B cell (primary cell): ENCODE measurements at regions not wholly inside any gene's neighbourhood (a gene's known extent, or its start where the extent isn't known, plus 50 kb on each side); places are given as distances from the start of the nearest gene placed in this dataset.

Experiments used
- ATAC-seq: fragments of 200-7000 bp; cut with Tn5 transposase; one replicate; pipeline ENCODE4 v1.10.0; 2021; ENCODE audit warnings: low read depth, mild to moderate bottlenecking, moderate number of reproducible peaks, moderate library complexity
- CTCF ChIA-PET: fragments of 350-600 bp; sonication (Branson Sonifier 250); formaldehyde crosslinking; loops from one replicate; lab custom pipeline; 2021; ENCODE audit warnings: antibody characterized with exemption, inconsistent platforms; lab: Charles Lee
- POLR2A ChIA-PET: fragments of 350-600 bp; sonication (Branson Sonifier 250); formaldehyde crosslinking; loops from one replicate; lab custom pipeline; 2021; ENCODE audit warnings: antibody characterized with exemption; lab: Charles Lee
- DNase-seq: peaks from one replicate; pipeline ENCODE4 v3.0.0; 2013
- H2AFZ ChIP-seq: 2 replicates; pipeline ENCODE4 v1.6.1; 2012; ENCODE audit warnings: mild to moderate bottlenecking, low read depth, low read length; ENCODE audit not compliant: insufficient read depth, poor library complexity, severe bottlenecking
- H3K27ac ChIP-seq, 2 donors: 1 replicate in 1 of 2; 2 replicates in 1 of 2; pipeline ENCODE4 v1.5.1; 2012 to 2013; ENCODE audit warnings: low read length in 2 of 2, mild to moderate bottlenecking in 2 of 2, moderate library complexity in 1 of 2
- H3K27me3 ChIP-seq, 4 experiments: fragments of 200-600 bp in 1 of 4; sonication (generic) in 1 of 4; replicated peaks in 1 of 4; 1 replicate in 2 of 4; 2 replicates in 2 of 4; pipeline versions ENCODE4 v1.6.1 to v1.7.0; 2013 to 2016; ENCODE audit warnings: low read length in 3 of 4, mild to moderate bottlenecking in 2 of 4, mixed read lengths in 1 of 4, moderate library complexity in 1 of 4; ENCODE audit not compliant: insufficient read depth in 4 of 4, control insufficient read depth in 3 of 4; ENCODE audit errors: control extremely low read depth in 1 of 4
- H3K36me3 ChIP-seq, 2 experiments: replicated peaks in 1 of 2; 1 replicate in 1 of 2; 2 replicates in 1 of 2; pipeline versions ENCODE4 v1.6.1 to v1.7.1; 2013; ENCODE audit warnings: low read length in 1 of 2; ENCODE audit not compliant: insufficient read depth in 2 of 2, control insufficient read depth in 1 of 2; ENCODE audit errors: control extremely low read depth in 1 of 2, extremely low read depth in 1 of 2
- H3K4me1 ChIP-seq, 2 donors: fragments of 200-600 bp in 1 of 2; sonication (generic) in 1 of 2; 1 replicate in 1 of 2; 2 replicates in 1 of 2; pipeline versions ENCODE4 v1.5.1 to v1.6.1; 2013 to 2017; ENCODE audit warnings: low read length in 2 of 2; ENCODE audit not compliant: control insufficient read depth in 2 of 2, insufficient read depth in 2 of 2
- H3K4me2 ChIP-seq: replicated peaks from 2 replicates; pipeline ENCODE3; 2012; ENCODE audit warnings: mild to moderate bottlenecking, low read depth, low read length; ENCODE audit not compliant: poor library complexity, severe bottlenecking
- H3K4me3 ChIP-seq, 5 experiments: fragments of 200-600 bp in 1 of 5; sonication (generic) in 1 of 5; 1 replicate in 3 of 5; 2 replicates in 2 of 5; pipeline versions ENCODE4 v1.5.1 to v1.7.0; 2011 to 2016; ENCODE audit warnings: low read length in 4 of 5, mild to moderate bottlenecking in 4 of 5, low read depth in 2 of 5, control low read depth in 1 of 5, moderate library complexity in 1 of 5; ENCODE audit not compliant: insufficient read depth in 1 of 5; ENCODE audit errors: control extremely low read depth in 1 of 5, extremely low read depth in 1 of 5
- H3K79me2 ChIP-seq: fragments of 200-600 bp; sonication (generic); one replicate; pipeline ENCODE4 v1.6.0; 2016; ENCODE audit warnings: low read length; ENCODE audit not compliant: control insufficient read depth, insufficient read depth
- H3K9ac ChIP-seq: fragments of 200-600 bp; sonication (generic); 2 replicates; pipeline ENCODE4 v1.6.1; 2017; ENCODE audit warnings: mild to moderate bottlenecking, low read length, moderate library complexity
- H3K9me3 ChIP-seq, 3 donors: one replicate each; pipeline versions ENCODE4 v1.6.1 to v1.7.1; 2013; ENCODE audit warnings: low read length in 2 of 3; ENCODE audit not compliant: control insufficient read depth in 2 of 3, insufficient read depth in 1 of 3; ENCODE audit errors: control extremely low read depth in 1 of 3
- H4K20me1 ChIP-seq: 2 replicates; pipeline ENCODE4 v1.6.0; 2012; ENCODE audit warnings: mild to moderate bottlenecking, low read length; ENCODE audit not compliant: insufficient read depth, control insufficient read depth, poor library complexity, severe bottlenecking
- H3K27ac Mint-ChIP-seq: one replicate; pipeline ENCODE4 v1.8.0; 2021; ENCODE audit warnings: mixed read lengths
- H3K27me3 Mint-ChIP-seq: one replicate; pipeline ENCODE4 v1.8.0; 2021; ENCODE audit warnings: mixed read lengths
- H3K4me1 Mint-ChIP-seq: one replicate; pipeline ENCODE4 v1.8.0; 2021; ENCODE audit warnings: mixed read lengths
- H3K4me3 Mint-ChIP-seq: one replicate; pipeline ENCODE4 v1.8.0; 2021; ENCODE audit warnings: mixed read lengths
- H3K9me3 Mint-ChIP-seq: one replicate; pipeline ENCODE4 v1.8.0; 2022; ENCODE audit warnings: mixed read lengths; ENCODE audit not compliant: insufficient read depth
- EZH2 ChIP-seq: IDR thresholded peaks from 2 replicates; pipeline ENCODE4 v1.6.1; 2012; ENCODE audit warnings: borderline replicate concordance, low read depth, mild to moderate bottlenecking, moderate library complexity, low read length; ENCODE audit not compliant: insufficient read depth, poor library complexity, severe bottlenecking
- WGBS: methylation state at CpG from one replicate; pipeline ENCODE4 v1.1.5; 2013; ENCODE audit warnings: missing lambda C conversion rate; ENCODE audit not compliant: insufficient coverage; 5-methylcytosine and 5-hydroxymethylcytosine counted together
- intact Hi-C: fragments of 100-400 bp; cut with micrococcal nuclease; formaldehyde crosslinking; loops from one replicate; pipeline ENCODE4 v1.10.0; 2022
- TF ChIP-seq, protein P1 (sequence below): fragments of 200-600 bp; IDR thresholded peaks from one replicate; pipeline ENCODE4 v1.8.0; 2022; ENCODE audit warnings: antibody characterized with exemption, mild to moderate bottlenecking

DNA sequence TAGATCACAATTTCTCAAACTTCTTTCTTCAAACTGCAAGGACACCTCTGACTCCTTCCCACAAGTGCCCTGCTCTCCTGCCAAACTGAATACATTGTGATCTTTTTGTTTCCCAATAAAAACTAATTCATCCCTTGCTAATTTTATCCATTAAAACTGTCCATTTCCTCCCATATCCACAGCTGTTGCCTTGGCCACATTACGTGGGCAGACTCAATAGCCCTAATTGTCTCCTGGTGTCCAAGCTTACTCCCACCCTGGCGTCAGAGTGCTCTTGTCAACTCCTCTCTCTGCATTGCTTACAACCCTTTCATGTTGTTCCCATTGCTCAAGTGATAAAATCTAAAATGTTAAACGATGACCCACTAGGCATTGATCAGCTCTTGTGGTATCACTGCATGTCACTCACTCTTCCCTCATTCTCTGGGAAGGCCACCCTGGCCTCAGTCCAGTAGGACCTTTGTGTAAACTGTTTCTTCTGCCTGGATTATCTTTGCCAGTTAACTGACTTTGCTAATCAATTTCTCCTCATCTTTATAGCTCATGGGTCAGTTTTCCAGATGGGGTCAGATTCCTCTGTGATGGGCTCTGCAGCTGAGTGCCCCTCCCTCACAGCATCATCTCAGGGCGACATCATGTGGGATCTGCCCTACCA is 525.0 kb downstream of the SLC4A3 start:
- H3K27ac Mint-ChIP-seq = no peak overlapping the region
- POLR2A ChIA-PET = no interaction called here
- H3K9me3 ChIP-seq = no peaks in the 10 kb centered on the region
- no peak overlapping the region for H3K4me3 Mint-ChIP-seq
- no peak for ATAC-seq
- H3K4me3 ChIP-seq = no peak overlapping the region
- 81% methylated on average over 3 of the region's 4 CpGs for WGBS
- intact Hi-C loops = no loop called here
- H3K4me1 Mint-ChIP-seq = no peaks in the 10 kb centered on the region
- no peak overlapping the region for H2AFZ ChIP-seq
- H4K20me1 ChIP-seq = no peaks in the 10 kb centered on the region
- H3K9me3 Mint-ChIP-seq = no peaks in the 10 kb centered on the region
- no peaks in the 10 kb centered on the region for H3K27me3 ChIP-seq
- no peak overlapping the region for H3K9ac ChIP-seq
- no peaks in the 10 kb centered on the region for H3K27me3 Mint-ChIP-seq
- DNase-seq = no peak
- no peaks in the 10 kb centered on the region for H3K36me3 ChIP-seq
- CTCF ChIA-PET = no interaction called here
- no peak overlapping the region for H3K4me2 ChIP-seq
- H3K4me1 ChIP-seq = no peaks in the 10 kb centered on the region
- H3K27ac ChIP-seq = no peak overlapping the region
- TF ChIP-seq EZH2 = no peak
- TF ChIP-seq, protein P1, sequence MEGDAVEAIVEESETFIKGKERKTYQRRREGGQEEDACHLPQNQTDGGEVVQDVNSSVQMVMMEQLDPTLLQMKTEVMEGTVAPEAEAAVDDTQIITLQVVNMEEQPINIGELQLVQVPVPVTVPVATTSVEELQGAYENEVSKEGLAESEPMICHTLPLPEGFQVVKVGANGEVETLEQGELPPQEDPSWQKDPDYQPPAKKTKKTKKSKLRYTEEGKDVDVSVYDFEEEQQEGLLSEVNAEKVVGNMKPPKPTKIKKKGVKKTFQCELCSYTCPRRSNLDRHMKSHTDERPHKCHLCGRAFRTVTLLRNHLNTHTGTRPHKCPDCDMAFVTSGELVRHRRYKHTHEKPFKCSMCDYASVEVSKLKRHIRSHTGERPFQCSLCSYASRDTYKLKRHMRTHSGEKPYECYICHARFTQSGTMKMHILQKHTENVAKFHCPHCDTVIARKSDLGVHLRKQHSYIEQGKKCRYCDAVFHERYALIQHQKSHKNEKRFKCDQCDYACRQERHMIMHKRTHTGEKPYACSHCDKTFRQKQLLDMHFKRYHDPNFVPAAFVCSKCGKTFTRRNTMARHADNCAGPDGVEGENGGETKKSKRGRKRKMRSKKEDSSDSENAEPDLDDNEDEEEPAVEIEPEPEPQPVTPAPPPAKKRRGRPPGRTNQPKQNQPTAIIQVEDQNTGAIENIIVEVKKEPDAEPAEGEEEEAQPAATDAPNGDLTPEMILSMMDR = no peak
- no peaks in the 10 kb centered on the region for H3K79me2 ChIP-seq

DNA sequence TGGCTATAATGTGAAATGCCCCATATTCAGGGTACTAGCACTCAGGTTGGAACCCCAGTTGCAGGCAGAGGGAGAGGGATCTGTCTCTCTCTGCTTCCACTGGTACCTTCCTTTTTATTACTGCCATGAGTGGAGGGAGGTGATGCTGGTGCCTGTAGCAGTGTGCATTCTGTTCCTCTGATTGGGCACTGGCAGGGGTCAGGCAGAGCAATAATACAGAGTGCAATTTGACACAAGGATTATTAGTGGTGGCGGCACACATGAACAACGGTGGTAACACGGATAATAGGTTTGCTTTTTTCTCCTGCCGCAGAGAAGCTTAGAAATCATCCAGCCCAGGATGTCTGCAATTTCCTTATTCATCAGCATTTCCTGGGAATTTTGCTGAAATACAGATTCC is 525.7 kb downstream of the SLC4A3 start:
- H3K4me2 ChIP-seq = no peak overlapping the region
- H3K27me3 ChIP-seq = no peaks in the 10 kb centered on the region
- Mint-ChIP-seq H3K27ac (no peak overlapping the region), H3K4me3 (no peak overlapping the region), H3K9me3 (no peaks in the 10 kb centered on the region), H3K27me3 (no peaks in the 10 kb centered on the region), H3K4me1 (no peaks in the 10 kb centered on the region)
- H3K79me2 ChIP-seq = no peaks in the 10 kb centered on the region
- no peaks in the 10 kb centered on the region for H3K36me3 ChIP-seq
- H3K4me3 ChIP-seq = no peak overlapping the region
- no peak overlapping the region for H3K27ac ChIP-seq
- no peak for TF ChIP-seq EZH2
- TF ChIP-seq, protein P1 = no peak
- no peaks in the 10 kb centered on the region for H3K4me1 ChIP-seq
- no peaks in the 10 kb centered on the region for H4K20me1 ChIP-seq
- WGBS = 96% methylated on average over 4 of the region's 4 CpGs
- no peaks in the 10 kb centered on the region for H3K9me3 ChIP-seq
- DNase-seq (no peak), ATAC-seq (no peak)
- no peak overlapping the region for H2AFZ ChIP-seq
- ChIA-PET CTCF (no interaction called here), POLR2A (no interaction called here)
- intact Hi-C loops = no loop called here
- H3K9ac ChIP-seq = no peak overlapping the region
